ENCODE measurements at regions not wholly inside any gene's neighbourhood (a gene's known extent, or its start where the extent isn't known, plus 50 kb on each side); places are given as distances from the start of the nearest gene placed in this dataset.
"Not testable (repeated sequence)": the region's sequence is repeated elsewhere in the genome, so short reads cannot be mapped to it uniquely, and the experiment has no call there.

GRCh38 chr1:189225794-189226145 lies 1251.9 kb downstream of the BRINP3 start:
- in situ Hi-C loops (cut with HindIII; ENCODE audit: low sequenced_read_pairs), result not testable (repeated sequence)

DNA sequence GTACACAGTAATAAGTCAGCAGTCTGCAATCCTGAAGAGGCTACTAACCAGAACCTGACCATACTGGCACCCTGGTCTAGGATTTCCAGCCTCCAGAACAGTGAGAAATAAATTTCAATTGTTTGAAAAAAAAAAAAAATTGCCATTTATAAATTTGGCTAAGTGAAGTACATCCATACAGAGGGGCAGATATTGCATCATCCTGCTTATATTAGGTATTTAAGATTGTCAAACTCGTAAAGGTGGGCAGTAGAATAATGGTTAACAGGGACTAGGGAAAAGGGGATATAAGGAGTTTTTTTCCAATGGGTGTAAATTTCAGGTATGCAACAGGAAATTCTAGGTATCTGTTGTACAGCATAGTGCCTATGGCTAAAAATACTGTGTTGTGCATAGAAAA lies 1250.9 kb downstream of the BRINP3 start:
- in situ Hi-C loops (cut with HindIII; ENCODE audit: low sequenced_read_pairs), result no loop called here

GRCh38 chr1:189237008-189237407 lies 1240.7 kb downstream of the BRINP3 start:
- in situ Hi-C loops (cut with HindIII; ENCODE audit: low sequenced_read_pairs), result no loop called here

DNA sequence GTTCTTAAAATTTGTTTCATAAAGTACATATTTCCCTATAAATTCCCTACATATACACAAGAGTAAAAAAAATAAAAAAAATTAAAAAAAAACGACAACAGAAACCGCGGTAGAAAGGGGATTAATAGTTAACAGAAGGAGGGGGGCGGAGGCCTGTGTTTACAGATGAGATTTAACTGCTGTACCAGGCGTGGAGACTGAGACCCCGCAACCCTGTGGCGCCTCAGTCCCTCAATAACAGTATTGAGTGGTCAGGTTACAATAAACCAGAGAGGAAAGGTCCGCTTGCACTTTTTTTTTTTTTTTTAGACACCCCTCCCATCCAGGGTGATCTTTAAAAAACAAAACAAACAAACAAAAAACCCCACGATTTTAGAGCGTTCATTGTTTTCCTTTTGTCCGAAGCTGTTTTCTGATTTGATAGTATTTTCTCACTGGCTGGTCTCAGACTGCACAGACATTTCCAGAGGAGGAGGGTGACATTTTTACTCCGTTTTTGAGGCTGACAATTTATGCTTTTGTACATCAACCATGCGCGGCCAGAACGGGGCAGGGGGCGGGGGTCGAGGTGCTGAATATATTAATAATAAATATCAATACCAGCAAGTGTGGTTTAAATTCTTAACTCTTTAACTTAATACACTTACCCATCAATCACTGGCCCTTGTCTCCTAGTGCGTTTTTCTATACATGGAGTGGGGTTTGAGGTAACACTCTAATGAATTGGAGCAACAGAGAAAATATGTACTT lies 1223.9 kb downstream of the BRINP3 start:
- in situ Hi-C loops (cut with HindIII; ENCODE audit: low sequenced_read_pairs), result no loop called here

DNA sequence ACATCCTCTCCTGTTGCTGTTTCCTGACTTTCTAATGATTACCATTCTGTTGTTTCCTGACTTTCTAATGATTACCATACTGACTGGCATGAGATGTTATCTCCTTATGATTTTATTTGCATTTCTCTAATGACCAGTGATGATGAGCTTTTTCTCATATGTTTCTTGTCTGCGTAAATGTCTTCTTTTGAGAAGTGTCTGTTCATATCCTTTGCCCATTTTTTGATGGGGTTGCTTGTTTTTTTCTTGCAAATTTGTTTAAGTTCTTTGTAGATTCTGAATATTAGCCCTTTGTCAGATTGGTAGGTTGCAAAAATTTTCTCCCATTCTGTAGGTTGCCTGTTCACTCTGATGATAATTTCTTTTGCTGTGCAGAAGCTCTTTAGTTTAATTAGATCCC lies 1216.5 kb downstream of the BRINP3 start:
- in situ Hi-C loops (cut with HindIII; ENCODE audit: low sequenced_read_pairs), result not testable (repeated sequence)

- in situ Hi-C loops (cut with HindIII; ENCODE audit: low sequenced_read_pairs), result no loop called here
These were observed 1208.7 kb downstream of the BRINP3 start for GRCh38 chr1:189269011-189269410.

GRCh38 chr1:189274267-189274666 lies 1203.4 kb downstream of the BRINP3 start:
- in situ Hi-C loops (cut with HindIII; ENCODE audit: low sequenced_read_pairs), result no loop called here

DNA sequence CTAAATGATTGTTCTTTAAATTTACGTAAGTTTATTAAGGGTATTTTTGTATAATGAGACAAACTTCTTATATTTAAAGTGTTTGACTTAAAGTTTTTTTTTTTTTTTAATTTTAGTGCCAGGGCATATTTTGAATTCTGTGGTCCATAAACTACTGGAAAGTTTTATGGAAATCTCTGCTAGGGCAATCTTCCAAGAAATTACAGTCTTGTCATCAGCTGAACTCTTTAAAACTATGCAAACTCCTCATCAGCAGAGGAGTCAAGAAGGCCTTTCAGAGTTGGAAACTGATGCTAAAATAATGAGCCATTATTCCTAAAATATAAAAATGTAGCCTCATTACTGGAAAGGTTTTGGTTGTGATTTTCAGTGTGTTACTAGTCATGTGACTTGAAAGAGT lies 1201.9 kb downstream of the BRINP3 start:
- in situ Hi-C loops (cut with HindIII; ENCODE audit: low sequenced_read_pairs), result no loop called here

- in situ Hi-C loops (cut with HindIII; ENCODE audit: low sequenced_read_pairs), result no loop called here
These were observed 1188.3 kb downstream of the BRINP3 start for GRCh38 chr1:189289346-189289745.

DNA sequence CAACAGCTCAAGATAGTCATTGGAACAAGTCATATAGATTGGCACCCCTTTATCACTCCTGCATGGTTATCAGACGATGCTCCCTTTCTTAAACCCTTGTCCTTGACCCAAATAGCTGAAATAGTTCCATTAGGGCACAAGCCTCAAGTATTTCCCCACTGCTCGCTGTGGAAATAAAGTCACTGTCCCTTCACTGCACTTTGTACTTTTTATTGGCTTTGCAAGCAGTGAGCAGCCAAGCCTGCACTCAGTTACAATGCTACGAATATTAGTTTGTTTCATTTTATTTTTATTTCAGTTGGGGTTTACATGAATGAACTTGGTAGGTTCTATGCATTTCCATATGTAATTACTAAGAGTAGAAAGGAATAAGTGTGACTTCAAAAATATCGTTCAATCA lies 1176.4 kb downstream of the BRINP3 start:
- in situ Hi-C loops (cut with HindIII; ENCODE audit: low sequenced_read_pairs), result no loop called here

DNA sequence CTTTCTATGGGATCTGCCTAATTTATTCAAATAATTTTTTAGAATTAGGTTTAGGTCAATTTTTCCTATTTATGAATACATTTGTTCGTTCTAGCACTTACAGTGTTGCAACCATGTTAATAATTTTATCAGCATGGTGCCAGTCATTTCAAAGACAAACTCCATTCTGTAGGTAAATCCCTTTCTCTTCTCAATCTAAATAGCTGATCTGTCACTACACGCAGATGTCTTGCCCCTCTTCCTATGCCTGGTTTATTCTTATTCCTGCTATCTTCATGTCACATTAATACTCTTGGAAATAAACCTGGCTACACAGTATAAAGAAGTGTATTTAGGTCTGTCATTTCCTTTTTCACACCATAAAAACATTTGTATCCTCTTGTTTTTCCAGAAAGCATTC lies 1172.4 kb downstream of the BRINP3 start:
- in situ Hi-C loops (cut with HindIII; ENCODE audit: low sequenced_read_pairs), result no loop called here

DNA sequence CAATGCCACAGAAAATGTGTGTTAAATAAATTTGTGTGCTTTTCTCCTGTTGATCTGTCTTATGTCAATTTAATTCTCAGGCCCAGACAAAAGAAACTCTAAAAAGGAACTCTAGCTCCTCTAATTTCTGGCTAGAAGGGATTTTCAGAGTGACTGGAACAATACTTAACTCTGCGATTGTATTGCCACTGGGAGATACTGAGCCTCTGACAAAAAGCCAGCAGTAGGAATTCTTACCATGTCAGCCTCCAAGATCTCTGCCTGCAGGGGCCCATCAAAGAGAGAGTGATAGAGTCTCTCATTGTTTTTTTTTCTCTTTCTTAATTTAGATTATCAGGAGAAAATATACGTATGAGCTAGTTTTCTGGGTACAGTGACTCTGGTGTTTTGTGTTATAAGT lies 1165.7 kb downstream of the BRINP3 start:
- in situ Hi-C loops (cut with HindIII; ENCODE audit: low sequenced_read_pairs), result no loop called here

DNA sequence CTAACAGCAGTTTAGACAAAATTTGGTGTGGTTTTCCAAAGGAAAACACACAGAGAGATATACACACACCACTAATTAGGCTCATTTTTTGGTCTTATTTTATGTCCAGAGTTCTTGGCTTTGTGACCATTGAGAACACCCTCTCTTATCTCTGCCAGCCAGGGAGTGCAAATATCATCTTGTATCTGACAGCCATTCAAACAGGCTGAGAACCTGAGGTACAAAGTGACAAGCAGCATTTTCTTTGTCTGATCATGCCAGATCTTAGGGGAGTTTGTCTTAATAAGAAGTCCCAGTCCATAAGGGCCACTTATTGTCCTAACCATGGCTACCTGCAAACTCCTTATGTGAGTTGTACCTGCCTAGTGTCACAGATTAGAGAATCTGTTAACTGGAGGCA lies 1165.2 kb downstream of the BRINP3 start:
- in situ Hi-C loops (cut with HindIII; ENCODE audit: low sequenced_read_pairs), result no loop called here

DNA sequence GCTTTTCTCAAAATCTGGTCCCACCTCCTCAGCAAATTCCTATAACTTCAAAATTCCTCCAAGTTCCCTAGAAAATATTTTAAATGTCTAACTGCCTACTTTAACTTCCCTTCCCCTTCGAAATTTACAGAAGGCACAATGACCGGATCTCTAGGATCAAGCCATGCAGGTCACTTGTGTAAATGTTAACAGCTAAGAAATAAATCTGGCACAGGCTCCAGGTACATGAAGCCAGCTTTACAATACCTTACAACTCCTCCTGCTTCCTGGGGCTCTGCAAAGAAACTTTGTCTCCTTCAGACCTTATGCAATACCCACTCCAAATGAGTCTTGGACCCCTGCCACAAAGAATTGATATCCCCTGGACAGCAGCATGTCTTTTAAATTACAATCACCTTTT lies 1164.2 kb downstream of the BRINP3 start:
- in situ Hi-C loops (cut with HindIII; ENCODE audit: low sequenced_read_pairs), result no loop called here

- in situ Hi-C loops (cut with HindIII; ENCODE audit: low sequenced_read_pairs), result no loop called here
These were observed 1162.4 kb downstream of the BRINP3 start for GRCh38 chr1:189315035-189315901.

DNA sequence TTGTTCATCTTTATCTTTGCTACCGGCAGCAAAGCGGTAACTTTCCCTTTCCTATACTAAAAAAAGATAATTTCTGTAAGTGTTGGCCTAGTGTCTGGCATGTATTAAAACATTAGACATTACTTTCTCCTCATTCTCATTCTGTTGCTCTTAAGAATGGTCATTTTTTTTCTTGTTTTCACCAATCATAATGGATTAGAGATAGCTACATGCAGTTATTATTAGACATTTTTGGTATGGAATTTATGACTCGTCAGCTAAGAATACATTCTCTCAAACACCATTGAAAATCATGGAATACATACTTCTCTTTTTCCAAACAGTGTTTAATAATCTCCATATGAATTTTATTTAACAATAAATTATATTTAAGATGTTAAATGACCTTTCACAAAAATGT lies 1154.6 kb downstream of the BRINP3 start:
- in situ Hi-C loops (cut with HindIII; ENCODE audit: low sequenced_read_pairs), result no loop called here

DNA sequence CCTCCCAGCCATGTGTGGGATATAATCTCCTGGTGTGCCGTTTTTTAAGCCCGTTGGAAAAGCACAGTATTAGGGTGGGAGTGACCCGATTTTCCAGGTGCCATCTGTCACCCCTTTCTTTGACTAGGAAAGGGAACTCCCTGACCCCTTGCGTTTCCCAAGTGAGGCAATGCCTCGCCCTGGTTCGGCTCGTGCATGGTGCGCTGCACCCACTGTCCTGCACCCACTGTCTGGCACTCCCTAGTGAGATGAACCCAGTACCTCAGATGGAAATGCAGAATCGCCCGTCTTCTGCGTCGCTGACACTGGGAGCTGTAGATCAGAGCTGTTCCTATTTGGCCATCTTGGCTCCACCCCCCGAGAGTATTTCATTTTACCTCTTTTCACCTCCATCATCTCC lies 1146.6 kb downstream of the BRINP3 start:
- in situ Hi-C loops (cut with HindIII; ENCODE audit: low sequenced_read_pairs), result not testable (repeated sequence)

- in situ Hi-C loops (cut with HindIII; ENCODE audit: low sequenced_read_pairs), result no loop called here
These were observed 1141.3 kb downstream of the BRINP3 start for GRCh38 chr1:189336115-189337100.

GRCh38 chr1:189349607-189350006 lies 1128.1 kb downstream of the BRINP3 start:
- in situ Hi-C loops (cut with HindIII; ENCODE audit: low sequenced_read_pairs), result no loop called here

GRCh38 chr1:189350983-189351616 lies 1126.6 kb downstream of the BRINP3 start:
- in situ Hi-C loops (cut with HindIII; ENCODE audit: low sequenced_read_pairs), result no loop called here

GRCh38 chr1:189351960-189352359 lies 1125.7 kb downstream of the BRINP3 start:
- in situ Hi-C loops (cut with HindIII; ENCODE audit: low sequenced_read_pairs), result no loop called here

Data from DLD1 (cell line).